HL-60 (cell line): ENCODE measurements at regions not wholly inside any gene's neighbourhood (a gene's known extent, or its start where the extent isn't known, plus 50 kb on each side); places are given as distances from the start of the nearest gene placed in this dataset.

Experiments used
- CTCF ChIP-seq: IDR thresholded peaks from one replicate; pipeline ENCODE4 v1.5.1; 2011; ENCODE audit warnings: low read length, control low read depth, inconsistent platforms; ENCODE audit not compliant: insufficient read depth
- GABPA ChIP-seq: IDR thresholded peaks from 2 replicates; pipeline ENCODE4 v1.6.1; 2012; ENCODE audit warnings: low read depth
- POLR2AphosphoS5 ChIP-seq: IDR thresholded peaks from 2 replicates; pipeline ENCODE4 v1.6.1; 2012; ENCODE audit warnings: low read depth

GRCh38 chr9:88826181-88826580 is 165.1 kb upstream of the S1PR3 start:
- TF ChIP-seq CTCF: no peak
- TF ChIP-seq GABPA: no peak
- no peak for TF ChIP-seq POLR2AphosphoS5
